ENCODE measurements at regions not wholly inside any gene's neighbourhood (a gene's known extent, or its start where the extent isn't known, plus 50 kb on each side); places are given as distances from the start of the nearest gene placed in this dataset.

GRCh38 chr2:173431191-173431590 is 76.5 kb downstream of the CDCA7 start:
- no peaks in the 10 kb centered on the region for H4K20me1 ChIP-seq (ENCODE audit: insufficient read depth, low read length, poor library complexity, severe bottlenecking)
- no peak overlapping the region for H2AFZ ChIP-seq (ENCODE audit: low read length)
- no peak for TF ChIP-seq CTCF (conservative IDR thresholded peaks at IDR 0.05; ENCODE audit: low read length)
- TF ChIP-seq EZH2phosphoT487 (IDR thresholded peaks at IDR 0.05; ENCODE audit: borderline replicate concordance): no peak
- H3K4me2 ChIP-seq (ENCODE audit: low read depth, low read length, poor library complexity, severe bottlenecking): no peak overlapping the region
- no peaks in the 10 kb centered on the region for H3K79me2 ChIP-seq (ENCODE audit: insufficient read depth, low read length)
- H3F3A ChIP-seq (ENCODE audit: low read depth): no peaks in the 10 kb centered on the region
- H3K9ac ChIP-seq (ENCODE audit: low read depth, low read length, poor library complexity, severe bottlenecking): no peak overlapping the region
- H3K27me3 ChIP-seq (ENCODE audit: insufficient read depth, low read length, poor library complexity, severe bottlenecking): no peaks in the 10 kb centered on the region
- H3K9me2 ChIP-seq (replicated peaks; ENCODE audit: low read depth, low read length): no peaks in the 10 kb centered on the region
- no peaks in the 10 kb centered on the region for H3K36me3 ChIP-seq (ENCODE audit: insufficient read depth, low read length)
- no peaks in the 10 kb centered on the region for H3K9me3 ChIP-seq (ENCODE audit: insufficient read depth, low read depth, low read length)
- peaks cover 13% of the 10 kb centered on the region for H3K4me1 ChIP-seq (ENCODE audit: insufficient read depth, low read length, poor library complexity, severe bottlenecking)
- H3K4me3 ChIP-seq (ENCODE audit: low read length, poor library complexity, severe bottlenecking): no peak overlapping the region

GRCh38 chr2:173432049-173432754 is 77.5 kb downstream of the CDCA7 start:
- Histone ChIP-seq H3K4me1 (ENCODE audit: insufficient read depth, low read length, poor library complexity, severe bottlenecking) (peaks cover 14% of the 10 kb centered on the region), H3K79me2 (ENCODE audit: insufficient read depth, low read length) (no peaks in the 10 kb centered on the region), H3F3A (ENCODE audit: low read depth) (no peaks in the 10 kb centered on the region), H4K20me1 (ENCODE audit: insufficient read depth, low read length, poor library complexity, severe bottlenecking) (no peaks in the 10 kb centered on the region), H3K27me3 (ENCODE audit: insufficient read depth, low read length, poor library complexity, severe bottlenecking) (no peaks in the 10 kb centered on the region), H3K4me3 (ENCODE audit: low read length, poor library complexity, severe bottlenecking) (no peak overlapping the region), H2AFZ (ENCODE audit: low read length) (no peak overlapping the region), H3K36me3 (ENCODE audit: insufficient read depth, low read length) (no peaks in the 10 kb centered on the region), H3K9me3 (ENCODE audit: insufficient read depth, low read depth, low read length) (no peaks in the 10 kb centered on the region), H3K9ac (ENCODE audit: low read depth, low read length, poor library complexity, severe bottlenecking) (no peak overlapping the region), H3K4me2 (ENCODE audit: low read depth, low read length, poor library complexity, severe bottlenecking) (no peak overlapping the region), H3K9me2 (replicated peaks; ENCODE audit: low read depth, low read length) (no peaks in the 10 kb centered on the region)
- no peak for TF ChIP-seq CTCF (conservative IDR thresholded peaks at IDR 0.05; ENCODE audit: low read length)
- TF ChIP-seq EZH2phosphoT487 (IDR thresholded peaks at IDR 0.05; ENCODE audit: borderline replicate concordance): no peak

GRCh38 chr2:173434762-173435569 is 80.3 kb downstream of the CDCA7 start:
- no peak overlapping the region for H3K9ac ChIP-seq (ENCODE audit: low read depth, low read length, poor library complexity, severe bottlenecking)
- H3K27me3 ChIP-seq (ENCODE audit: insufficient read depth, low read length, poor library complexity, severe bottlenecking): no peaks in the 10 kb centered on the region
- H3K4me2 ChIP-seq (ENCODE audit: low read depth, low read length, poor library complexity, severe bottlenecking): no peak overlapping the region
- H2AFZ ChIP-seq (ENCODE audit: low read length): 0 out of 2 replicates have a peak overlapping the region, but pooled peaks have one; percentile 4
- H4K20me1 ChIP-seq (ENCODE audit: insufficient read depth, low read length, poor library complexity, severe bottlenecking): no peaks in the 10 kb centered on the region
- no peak for TF ChIP-seq CTCF (conservative IDR thresholded peaks at IDR 0.05; ENCODE audit: low read length)
- TF ChIP-seq EZH2phosphoT487 (IDR thresholded peaks at IDR 0.05; ENCODE audit: borderline replicate concordance): no peak
- no peaks in the 10 kb centered on the region for H3K9me3 ChIP-seq (ENCODE audit: insufficient read depth, low read depth, low read length)
- H3K79me2 ChIP-seq (ENCODE audit: insufficient read depth, low read length): no peaks in the 10 kb centered on the region
- no peaks in the 10 kb centered on the region for H3K9me2 ChIP-seq (replicated peaks; ENCODE audit: low read depth, low read length)
- H3K4me3 ChIP-seq (ENCODE audit: low read length, poor library complexity, severe bottlenecking): no peak overlapping the region
- H3K4me1 ChIP-seq (ENCODE audit: insufficient read depth, low read length, poor library complexity, severe bottlenecking): peaks cover 13% of the 10 kb centered on the region
- H3F3A ChIP-seq (ENCODE audit: low read depth): no peaks in the 10 kb centered on the region
- H3K36me3 ChIP-seq (ENCODE audit: insufficient read depth, low read length): no peaks in the 10 kb centered on the region
